GM12891 (cell line): ENCODE measurements at regions not wholly inside any gene's neighbourhood (a gene's known extent, or its start where the extent isn't known, plus 50 kb on each side); places are given as distances from the start of the nearest gene placed in this dataset.
"Not testable (repeated sequence)": the region's sequence is repeated elsewhere in the genome, so short reads cannot be mapped to it uniquely, and the experiment has no call there.

ENCODE experiments used
- DNase-seq: peaks from one replicate; pipeline ENCODE4 v3.0.0; 2011; ENCODE audit warnings: low spot score; ENCODE audit not compliant: insufficient read length
- FAIRE-seq: peaks from 2 replicates; lab custom pipeline; 2011; peaks lifted over from hg19 to GRCh38; lab: Jason Lieb, UNC
- PAX5 ChIP-seq: IDR thresholded peaks from 2 replicates; pipeline ENCODE4 v1.6.1; 2011; ENCODE audit warnings: low read length, moderate library complexity, mild to moderate bottlenecking; ENCODE audit not compliant: insufficient read depth, severe bottlenecking
- POLR2A ChIP-seq: IDR thresholded peaks from 2 replicates; pipeline ENCODE4 v1.6.1; 2011; ENCODE audit warnings: low read depth, low read length, control low read depth
- POLR2AphosphoS5 ChIP-seq: IDR thresholded peaks from 2 replicates; pipeline ENCODE4 v1.6.1; 2011; ENCODE audit warnings: low read depth, low read length, control low read depth
- POU2F2 ChIP-seq: IDR thresholded peaks from 2 replicates; pipeline ENCODE4 v1.6.1; 2011; ENCODE audit warnings: low read depth, mild to moderate bottlenecking, control low read depth, low read length, moderate library complexity
- SPI1 ChIP-seq: IDR thresholded peaks from 2 replicates; pipeline ENCODE4 v1.6.1; 2011; ENCODE audit warnings: low read depth, low read length, control low read depth
- TAF1 ChIP-seq: IDR thresholded peaks from 2 replicates; pipeline ENCODE4 v1.6.1; 2011; ENCODE audit warnings: low read depth, low read length, control low read depth

DNA sequence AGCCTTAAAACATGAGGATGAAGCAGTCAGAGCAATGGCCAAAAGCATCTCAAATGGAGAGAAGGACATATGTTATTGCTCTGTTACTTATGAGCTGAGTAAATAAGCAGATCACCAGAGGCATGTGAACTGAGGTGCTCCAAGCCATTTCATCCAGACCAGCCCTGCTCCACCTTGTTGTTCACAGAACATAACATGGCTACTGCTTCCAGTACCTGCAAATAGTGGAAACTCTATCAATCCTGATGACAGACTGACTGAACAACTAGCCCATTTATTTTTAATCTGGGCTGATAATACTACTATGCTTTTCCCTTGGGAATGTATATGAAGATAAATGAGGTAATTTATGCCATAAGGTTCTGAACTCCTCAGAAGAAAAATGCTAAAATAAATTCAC, 1164.7 kb downstream of the FAM181B start:
- DNase-seq (no peak), FAIRE-seq (no peak)
- TF ChIP-seq POLR2A: no peak
- TF ChIP-seq TAF1: no peak
- no peak for TF ChIP-seq SPI1
- TF ChIP-seq PAX5: no peak
- TF ChIP-seq POU2F2: no peak
- no peak for TF ChIP-seq POLR2AphosphoS5

DNA sequence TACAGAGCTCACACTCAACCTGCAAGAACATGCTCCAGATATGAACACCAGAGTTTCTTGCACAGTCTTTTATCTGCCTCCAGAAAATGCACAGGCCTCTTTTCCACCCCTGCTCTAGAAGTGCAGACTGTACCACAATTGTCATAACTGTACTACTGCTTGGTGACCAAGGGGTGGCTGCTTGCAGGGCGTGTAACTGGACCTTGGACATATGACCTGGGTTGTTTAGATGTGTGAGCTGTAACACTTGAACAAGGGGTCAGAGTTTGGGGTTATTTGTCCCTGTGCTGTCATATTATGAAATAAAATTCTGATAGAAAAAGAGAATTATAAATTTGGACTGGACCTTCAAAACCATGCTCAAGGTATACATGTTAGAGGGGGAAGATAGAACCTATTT, 1185.5 kb downstream of the FAM181B start:
- DNase-seq (no peak), FAIRE-seq (no peak)
- TF ChIP-seq POLR2A (no peak), TAF1 (no peak), SPI1 (no peak), PAX5 (no peak), POLR2AphosphoS5 (no peak), POU2F2 (no peak)

DNA sequence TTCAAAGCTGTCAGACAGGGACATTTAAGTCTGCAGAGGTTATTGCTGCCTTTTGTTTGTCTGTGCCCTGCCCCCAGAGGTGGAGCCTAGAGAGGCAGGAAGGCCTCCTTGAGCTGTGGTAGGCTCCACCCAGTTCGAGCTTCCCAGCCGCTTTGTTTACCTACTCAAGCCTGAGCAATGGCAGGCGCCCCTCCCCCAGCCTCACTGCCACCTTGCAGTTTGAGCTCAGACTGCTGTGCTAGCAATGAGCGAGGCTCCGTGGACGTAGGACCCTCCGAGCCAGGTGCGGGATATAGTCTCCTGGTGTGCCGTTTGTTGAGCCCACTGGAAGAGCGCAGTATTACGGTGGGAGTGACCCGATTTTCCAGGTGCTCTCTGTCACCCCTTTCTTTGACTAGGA, 1193.9 kb downstream of the FAM181B start:
- not testable (repeated sequence) for FAIRE-seq, DNase-seq

DNA sequence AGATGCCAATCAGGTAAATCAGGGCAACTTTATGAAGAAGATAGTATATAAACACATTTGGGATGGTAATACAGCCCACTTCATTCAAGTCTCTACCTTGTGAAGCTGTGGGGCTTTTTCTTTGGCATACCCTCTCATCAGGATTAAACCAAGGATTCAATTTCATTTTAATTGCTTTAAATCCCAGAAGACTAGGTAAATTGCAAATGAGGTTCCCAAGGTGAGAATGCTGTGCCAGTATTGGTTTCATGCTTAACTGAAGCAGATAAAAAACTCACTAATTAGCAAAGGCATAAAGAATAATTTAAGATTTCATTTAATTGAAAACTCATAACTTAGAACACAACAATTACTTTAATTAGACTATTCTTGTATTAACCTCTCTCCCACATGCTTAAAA, 1218.1 kb downstream of the FAM181B start:
- DNase-seq: no peak
- TF ChIP-seq POLR2AphosphoS5 (no peak), POLR2A (no peak), POU2F2 (no peak), PAX5 (no peak), SPI1 (no peak), TAF1 (no peak)
- FAIRE-seq: no peak

DNA sequence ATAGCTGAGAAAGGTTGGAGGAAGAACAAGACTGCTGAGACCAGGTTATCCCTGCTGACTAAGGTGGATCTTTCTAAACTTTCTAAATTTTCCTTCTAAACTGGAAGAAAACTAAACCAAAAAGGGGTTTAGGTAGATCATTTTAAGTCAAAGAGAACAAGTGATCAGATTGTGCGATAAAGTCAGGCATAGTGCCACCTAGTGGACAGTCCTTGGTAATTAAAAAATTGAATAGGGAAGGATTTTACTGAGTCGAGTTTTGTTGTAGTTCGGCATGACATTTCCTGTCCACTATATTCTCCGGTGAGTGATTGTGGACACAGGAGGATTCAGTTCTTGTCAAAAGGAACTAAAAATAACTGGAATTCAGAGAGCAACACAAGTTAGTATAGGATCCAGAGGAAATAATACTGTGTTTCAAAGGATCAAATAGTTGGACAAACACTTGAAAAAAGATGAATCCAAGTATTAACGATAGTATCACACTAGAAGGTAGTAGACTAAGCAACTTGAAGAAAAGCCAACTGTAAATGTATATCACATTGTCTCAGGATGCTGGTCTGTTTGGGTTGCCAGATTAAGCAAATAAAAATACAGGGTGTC, 1236.4 kb downstream of the FAM181B start:
- no peak for TF ChIP-seq POLR2A
- no peak for TF ChIP-seq PAX5
- TF ChIP-seq TAF1: no peak
- no peak for TF ChIP-seq POU2F2
- peak; percentile 69 for FAIRE-seq
- no peak for DNase-seq

DNA sequence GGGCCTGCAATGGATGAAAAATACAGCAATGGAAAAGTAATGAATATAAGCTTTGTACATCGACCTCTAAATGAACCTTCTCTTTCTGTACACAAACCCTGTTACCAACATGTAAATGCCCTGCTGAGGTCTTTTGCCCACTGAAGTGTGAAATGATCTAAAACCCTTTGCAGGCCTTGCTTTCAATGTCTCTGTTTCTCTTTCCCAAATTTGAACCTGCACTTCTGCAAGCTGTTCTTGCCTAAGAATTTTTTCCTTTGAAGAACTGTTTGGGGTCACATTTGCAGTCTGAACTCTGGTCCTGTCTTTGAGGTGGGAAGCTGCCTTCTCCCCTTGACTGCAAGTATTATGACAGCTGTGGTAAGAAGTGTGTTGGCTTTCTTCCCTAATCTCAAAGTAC, 1237.1 kb downstream of the FAM181B start:
- FAIRE-seq (no peak), DNase-seq (no peak)
- TF ChIP-seq SPI1: no peak
- no peak for TF ChIP-seq POU2F2
- no peak for TF ChIP-seq TAF1
- no peak for TF ChIP-seq POLR2AphosphoS5
- TF ChIP-seq PAX5: no peak
- no peak for TF ChIP-seq POLR2A

DNA sequence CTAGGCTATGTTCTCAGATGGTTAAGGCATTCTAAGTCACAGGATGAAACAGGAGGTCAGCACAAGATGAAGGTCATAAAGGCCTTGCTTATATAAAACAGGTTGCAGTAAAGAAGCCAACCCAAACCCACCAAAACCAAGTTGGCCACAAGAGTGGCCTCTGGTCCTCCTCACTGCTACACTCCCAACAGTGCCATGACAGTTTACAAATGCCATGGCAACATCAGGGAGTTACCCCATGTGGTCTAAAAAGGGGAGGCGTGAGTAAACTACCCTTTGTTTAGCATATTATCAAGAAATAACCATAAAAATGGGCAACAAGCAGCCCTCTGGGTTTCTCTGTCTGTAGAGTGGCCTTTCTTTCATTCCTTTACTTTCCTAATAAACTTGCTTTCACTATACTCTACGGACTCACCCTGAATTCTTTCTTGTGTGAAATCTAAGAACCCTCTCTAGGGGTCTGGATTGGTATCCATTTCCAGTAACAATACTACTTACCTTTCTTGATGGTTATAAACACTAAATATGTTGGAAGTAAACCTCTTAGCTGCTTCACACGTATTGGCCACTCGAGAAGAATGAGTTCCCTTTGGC, 1237.9 kb downstream of the FAM181B start:
- TF ChIP-seq POU2F2 (no peak), PAX5 (no peak), SPI1 (no peak), TAF1 (no peak), POLR2AphosphoS5 (no peak), POLR2A (no peak)
- DNase-seq: no peak
- FAIRE-seq: no peak

DNA sequence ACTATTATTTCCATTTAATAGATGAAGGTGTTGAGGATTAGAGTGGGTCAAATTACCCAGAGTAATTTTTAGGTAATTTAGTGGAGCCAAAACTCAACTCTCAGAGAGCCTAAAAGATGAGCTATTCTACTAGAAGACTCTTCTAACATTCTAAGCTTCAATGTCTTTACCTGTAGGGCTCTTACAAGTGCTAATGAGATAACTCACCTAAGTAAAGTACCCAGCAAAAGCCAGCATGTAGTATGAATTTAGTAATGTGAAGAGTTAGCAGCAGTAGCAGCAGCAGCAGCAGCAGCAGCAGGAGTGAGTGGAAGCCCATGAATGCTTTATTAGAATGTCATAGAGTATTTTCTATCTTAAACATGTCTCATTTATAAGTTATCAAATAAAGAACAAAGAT, 1239.2 kb downstream of the FAM181B start:
- DNase-seq (no peak), FAIRE-seq (no peak)
- no peak for TF ChIP-seq PAX5

DNA sequence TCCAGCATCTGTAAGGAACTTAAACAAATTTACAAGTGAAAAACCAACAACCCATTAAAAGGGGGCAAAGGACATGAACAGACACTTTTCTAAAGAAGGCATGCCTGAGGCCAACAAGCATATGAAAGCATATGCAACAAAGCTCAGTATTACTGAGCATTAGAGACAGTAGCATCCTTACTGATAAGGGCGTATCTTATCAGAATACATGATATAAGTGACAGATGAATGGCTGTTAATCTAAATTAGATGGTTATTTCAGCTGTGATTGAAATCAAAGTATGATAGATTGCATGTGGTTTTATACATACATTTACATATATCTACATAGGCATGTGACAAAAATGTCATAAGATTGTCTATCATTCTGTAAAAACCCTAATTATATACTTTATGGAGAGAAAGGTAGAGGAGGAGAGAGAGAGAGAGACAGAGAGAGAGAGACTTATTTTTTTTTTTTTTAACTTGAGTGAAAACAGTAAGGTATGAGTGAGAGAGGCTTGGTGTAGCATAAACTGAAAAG, 1240.7 kb downstream of the FAM181B start:
- no peak for FAIRE-seq
- no peak for DNase-seq
- TF ChIP-seq POLR2AphosphoS5: no peak
- TF ChIP-seq TAF1: no peak
- no peak for TF ChIP-seq SPI1
- no peak for TF ChIP-seq POLR2A
- no peak for TF ChIP-seq PAX5
- TF ChIP-seq POU2F2: no peak

DNA sequence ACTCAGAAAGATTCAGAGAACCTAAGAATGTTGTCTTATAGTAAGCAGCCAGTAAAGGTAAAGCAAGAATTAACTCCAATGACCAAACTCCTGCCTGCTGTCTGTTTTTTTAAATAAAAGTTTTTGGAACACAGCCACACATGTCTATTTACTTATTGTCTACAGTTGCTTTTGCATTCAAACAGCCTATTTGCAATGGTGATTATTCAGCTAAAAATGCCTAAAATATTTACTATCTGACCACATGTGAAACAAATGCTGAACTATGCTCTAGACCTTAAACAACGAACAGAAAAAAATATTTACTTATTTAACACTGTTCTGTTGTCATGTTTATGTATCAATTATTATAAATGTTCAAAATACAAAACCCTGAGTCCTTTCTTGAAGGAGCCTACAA, 1246.6 kb downstream of the FAM181B start:
- no peak for TF ChIP-seq POLR2A
- TF ChIP-seq POU2F2: no peak
- TF ChIP-seq PAX5: no peak
- no peak for TF ChIP-seq TAF1
- TF ChIP-seq POLR2AphosphoS5: no peak
- no peak for TF ChIP-seq SPI1
- no peak for FAIRE-seq

More for the DNA sequence above, 1246.6 kb downstream of the FAM181B start:
- DNase-seq: no peak
